NCI-H1092 treated with DMSO at 0.1 percent for 48 hours (cell line): ENCODE measurements at regions not wholly inside any gene's neighbourhood (a gene's known extent, or its start where the extent isn't known, plus 50 kb on each side); places are given as distances from the start of the nearest gene placed in this dataset.

Source experiments
- DNase-seq: peaks from one replicate; lab custom pipeline; 2025; lab: John Stamatoyannopoulos, UW

GRCh38 chr18:42268186-42268725, 313.2 kb downstream of the PIK3C3 start:
- DNase-seq = no peak

- no peak for DNase-seq
Observed at GRCh38 chr18:42268798-42269197, 313.8 kb downstream of the PIK3C3 start.

GRCh38 chr18:42271647-42272414, 316.8 kb downstream of the PIK3C3 start:
- no peak for DNase-seq

GRCh38 chr18:42274488-42275137, 319.6 kb downstream of the PIK3C3 start:
- DNase-seq = peak; percentile 29

- DNase-seq = no peak
Observed at GRCh38 chr18:42275138-42275535, 320.1 kb downstream of the PIK3C3 start.

GRCh38 chr18:42275949-42276730, 321.1 kb downstream of the PIK3C3 start:
- no peak for DNase-seq

- DNase-seq = no peak
Observed at GRCh38 chr18:42281124-42281523, 326.1 kb downstream of the PIK3C3 start.

- DNase-seq = no peak
Observed at GRCh38 chr18:42281851-42282250, 326.8 kb downstream of the PIK3C3 start.

- no peak for DNase-seq
Observed at GRCh38 chr18:42287047-42287446, 332.0 kb downstream of the PIK3C3 start.

GRCh38 chr18:42288129-42288528, 333.1 kb downstream of the PIK3C3 start:
- no peak for DNase-seq

- no peak for DNase-seq
Observed at GRCh38 chr18:42289526-42289925, 334.5 kb downstream of the PIK3C3 start.

GRCh38 chr18:42290318-42291307, 335.6 kb downstream of the PIK3C3 start:
- DNase-seq = peak; percentile 30

- no peak for DNase-seq
Observed at GRCh38 chr18:42292654-42293053, 337.6 kb downstream of the PIK3C3 start.

GRCh38 chr18:42296192-42296591, 341.2 kb downstream of the PIK3C3 start:
- no peak for DNase-seq

- DNase-seq = no peak
Observed at GRCh38 chr18:42296723-42297122, 341.7 kb downstream of the PIK3C3 start.

- peak; percentile 88 for DNase-seq
Observed at GRCh38 chr18:42298759-42299675, 344.0 kb downstream of the PIK3C3 start.

- no peak for DNase-seq
Observed at GRCh38 chr18:42305869-42306593, 351.0 kb downstream of the PIK3C3 start.

GRCh38 chr18:42306594-42306980, 351.6 kb downstream of the PIK3C3 start:
- no peak for DNase-seq

GRCh38 chr18:42310956-42311355, 355.9 kb downstream of the PIK3C3 start:
- DNase-seq = no peak

GRCh38 chr18:42326752-42327151, 371.7 kb downstream of the PIK3C3 start:
- no peak for DNase-seq
